T-helper 17 cell (primary cell): ENCODE measurements at regions not wholly inside any gene's neighbourhood (a gene's known extent, or its start where the extent isn't known, plus 50 kb on each side); places are given as distances from the start of the nearest gene placed in this dataset.

Experiments
- ATAC-seq: fragments of 150-1000 bp; cut with Tn5 transposase; 2 replicates; pipeline ENCODE4 v1.10.0; 2021; ENCODE audit warnings: mild to moderate bottlenecking, moderate library complexity
- DNase-seq, 3 donors: peaks; one replicate each; pipeline versions ENCODE4 v3.0.0 to v3.0.0-alpha.2; 2020 to 2021
- H3K9me3 ChIP-seq: one replicate; pipeline ENCODE4 v1.7.0; 2013; ENCODE audit warnings: low read length, mild to moderate bottlenecking; ENCODE audit not compliant: control insufficient read depth, poor library complexity, severe bottlenecking
- H3K27ac Mint-ChIP-seq: one replicate; pipeline ENCODE4 v1.8.0; 2022; ENCODE audit warnings: mild to moderate bottlenecking, moderate library complexity, mixed read lengths
- H3K27me3 Mint-ChIP-seq: one replicate; pipeline ENCODE4 v1.8.0; 2022; ENCODE audit warnings: mixed read lengths
- H3K36me3 Mint-ChIP-seq: one replicate; pipeline ENCODE4 v1.8.0; 2022; ENCODE audit warnings: low read depth, mixed read lengths
- H3K4me1 Mint-ChIP-seq: one replicate; pipeline ENCODE4 v1.8.0; 2022; ENCODE audit warnings: mild to moderate bottlenecking, mixed read lengths
- H3K4me3 Mint-ChIP-seq: one replicate; pipeline ENCODE4 v1.8.0; 2022; ENCODE audit warnings: mild to moderate bottlenecking, moderate library complexity, mixed read lengths

DNA sequence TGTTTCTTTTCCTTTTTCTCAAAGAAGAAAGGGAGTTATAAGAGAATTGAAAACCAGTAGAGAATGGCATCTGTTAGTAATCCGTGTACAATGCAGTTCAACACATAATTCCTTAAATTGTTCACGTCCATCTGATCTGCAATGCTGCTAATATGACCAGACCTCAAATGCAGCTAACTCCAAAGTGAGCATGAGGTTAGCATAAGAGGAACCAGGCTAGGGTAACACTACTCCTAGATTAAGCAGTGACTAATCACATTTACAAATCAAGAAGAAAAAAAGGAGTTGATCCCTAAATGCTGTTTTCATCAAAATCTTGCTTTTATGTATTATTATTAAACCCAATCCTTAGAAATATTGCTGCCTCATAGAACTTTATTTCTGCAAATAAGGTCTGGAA, 432.7 kb upstream of the ARID1B start:
- Mint-ChIP-seq H3K4me1 (peaks cover 2% of the 10 kb centered on the region), H3K27ac (no peak overlapping the region), H3K36me3 (peaks cover 2% of the 10 kb centered on the region), H3K4me3 (no peak overlapping the region), H3K27me3 (no peaks in the 10 kb centered on the region)
- DNase-seq (no peak), ATAC-seq (no peak)
- H3K9me3 ChIP-seq = no peaks in the 10 kb centered on the region

DNA sequence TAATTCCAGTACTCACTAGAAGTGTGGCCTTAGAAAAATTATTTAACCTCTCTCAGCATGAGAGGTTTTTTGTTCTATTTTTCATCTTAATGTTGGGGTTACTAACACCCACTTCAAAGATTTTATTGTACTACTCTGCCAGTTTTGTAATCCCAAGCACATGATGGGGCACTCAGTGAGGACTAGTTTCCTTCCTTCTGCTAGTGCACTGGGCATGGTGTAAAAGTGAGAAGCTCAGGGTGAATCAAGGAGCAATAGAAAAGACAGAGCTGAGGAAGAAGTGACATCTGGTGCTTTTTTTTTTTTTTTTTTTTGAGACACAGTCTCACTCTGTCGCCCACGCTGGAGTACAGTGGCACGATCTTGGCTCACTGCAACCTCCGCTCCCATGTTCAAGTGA, 439.4 kb upstream of the ARID1B start:
- no peak for ATAC-seq
- Mint-ChIP-seq H3K27me3 (no peaks in the 10 kb centered on the region), H3K4me3 (no peak overlapping the region), H3K27ac (no peak overlapping the region), H3K36me3 (peaks cover 2% of the 10 kb centered on the region), H3K4me1 (no peaks in the 10 kb centered on the region)
- H3K9me3 ChIP-seq = no peaks in the 10 kb centered on the region
- no peak for DNase-seq

DNA sequence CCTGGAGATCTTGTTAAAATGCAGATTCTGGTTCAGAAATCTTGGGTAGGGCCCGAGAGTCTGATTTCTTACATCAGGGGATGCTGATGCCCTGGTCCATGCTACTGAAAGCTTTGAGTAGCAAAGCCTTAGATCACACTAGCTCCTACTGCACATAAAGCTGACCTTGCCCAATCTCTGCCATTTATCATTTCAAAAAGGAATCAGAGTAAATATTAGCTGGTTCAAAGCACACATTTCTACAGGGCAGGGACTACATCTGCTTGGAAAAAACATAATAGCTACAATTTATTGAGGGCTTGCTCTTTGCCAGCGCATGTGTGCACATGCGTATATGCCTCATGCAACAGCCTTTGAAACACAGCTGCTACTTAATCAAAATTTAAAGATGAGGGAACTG, 440.4 kb upstream of the ARID1B start:
- Mint-ChIP-seq H3K4me3 (no peak overlapping the region), H3K27me3 (no peaks in the 10 kb centered on the region), H3K36me3 (peaks cover 1% of the 10 kb centered on the region), H3K27ac (no peak overlapping the region), H3K4me1 (no peaks in the 10 kb centered on the region)
- no peak for DNase-seq
- no peak for ATAC-seq
- H3K9me3 ChIP-seq = no peaks in the 10 kb centered on the region

DNA sequence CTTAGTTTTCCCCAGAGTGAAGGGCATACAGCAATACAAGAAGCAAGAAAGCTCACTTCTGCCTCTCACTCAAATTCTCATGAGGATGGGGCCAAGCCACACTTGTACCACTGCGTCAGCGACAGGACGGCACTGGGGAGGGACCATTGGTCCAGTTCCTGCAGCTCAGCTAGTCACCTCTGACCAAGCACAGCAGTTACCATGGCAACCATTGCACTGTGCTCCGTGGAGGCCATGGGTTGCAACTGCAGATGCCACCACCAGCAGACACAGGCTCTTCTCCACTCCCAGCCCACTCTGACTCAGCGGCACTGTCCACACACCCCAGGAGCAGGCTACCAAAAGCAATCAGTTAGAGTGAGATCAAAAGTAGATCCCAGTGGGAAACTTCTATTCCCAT, 441.1 kb upstream of the ARID1B start:
- no peaks in the 10 kb centered on the region for H3K4me1 Mint-ChIP-seq
- H3K36me3 Mint-ChIP-seq = peaks cover 2% of the 10 kb centered on the region
- H3K27ac Mint-ChIP-seq = no peak overlapping the region
- no peak overlapping the region for H3K4me3 Mint-ChIP-seq
- DNase-seq (no peak), ATAC-seq (no peak)
- H3K27me3 Mint-ChIP-seq = no peaks in the 10 kb centered on the region
- no peaks in the 10 kb centered on the region for H3K9me3 ChIP-seq

DNA sequence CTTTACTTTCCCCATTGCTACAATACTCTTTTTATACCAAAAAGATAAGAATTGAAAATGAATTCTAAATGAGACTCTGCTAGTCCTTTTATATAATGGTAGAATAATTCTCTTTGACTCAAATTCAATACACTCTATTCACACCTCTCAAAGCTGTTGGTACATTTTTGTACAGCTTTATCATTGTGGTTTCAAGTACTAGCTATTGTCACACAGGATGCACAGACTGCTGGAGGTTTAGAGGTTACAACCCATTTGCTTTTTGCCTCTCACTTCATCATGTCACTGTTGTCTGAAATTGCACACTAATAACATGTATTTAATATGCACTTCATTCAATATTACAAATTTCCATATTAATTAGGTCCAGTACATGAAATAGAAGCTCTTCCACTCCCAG, 442.2 kb upstream of the ARID1B start:
- ATAC-seq (no peak), DNase-seq (no peak)
- Mint-ChIP-seq H3K36me3 (peaks cover 2% of the 10 kb centered on the region), H3K4me1 (no peaks in the 10 kb centered on the region), H3K27ac (no peak overlapping the region), H3K27me3 (no peaks in the 10 kb centered on the region), H3K4me3 (no peak overlapping the region)
- no peaks in the 10 kb centered on the region for H3K9me3 ChIP-seq

DNA sequence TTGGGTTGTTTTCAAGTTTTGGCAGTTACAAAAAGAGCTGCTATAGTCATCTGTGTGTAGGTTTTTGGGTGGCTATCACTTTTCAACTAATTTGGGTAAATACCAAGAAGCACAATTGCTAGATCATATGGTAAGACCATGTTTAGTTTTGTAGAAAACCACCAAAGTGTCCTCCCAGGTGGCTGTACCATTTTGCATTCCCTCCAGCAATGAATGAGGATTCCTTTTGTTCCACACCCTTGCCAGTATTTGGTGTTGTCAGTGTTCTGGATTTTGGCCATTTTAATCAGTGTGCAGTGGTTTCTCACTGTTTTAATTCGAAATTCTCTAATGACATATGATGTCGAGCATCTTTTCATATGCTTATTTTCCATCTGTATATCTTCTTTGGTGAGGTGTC, 457.5 kb upstream of the ARID1B start:
- DNase-seq (no peak), ATAC-seq (no peak)
- no peaks in the 10 kb centered on the region for H3K9me3 ChIP-seq
- H3K4me1 Mint-ChIP-seq = no peaks in the 10 kb centered on the region
- no peaks in the 10 kb centered on the region for H3K27me3 Mint-ChIP-seq
- H3K4me3 Mint-ChIP-seq = no peak overlapping the region
- H3K36me3 Mint-ChIP-seq = no peaks in the 10 kb centered on the region
- H3K27ac Mint-ChIP-seq = no peak overlapping the region

DNA sequence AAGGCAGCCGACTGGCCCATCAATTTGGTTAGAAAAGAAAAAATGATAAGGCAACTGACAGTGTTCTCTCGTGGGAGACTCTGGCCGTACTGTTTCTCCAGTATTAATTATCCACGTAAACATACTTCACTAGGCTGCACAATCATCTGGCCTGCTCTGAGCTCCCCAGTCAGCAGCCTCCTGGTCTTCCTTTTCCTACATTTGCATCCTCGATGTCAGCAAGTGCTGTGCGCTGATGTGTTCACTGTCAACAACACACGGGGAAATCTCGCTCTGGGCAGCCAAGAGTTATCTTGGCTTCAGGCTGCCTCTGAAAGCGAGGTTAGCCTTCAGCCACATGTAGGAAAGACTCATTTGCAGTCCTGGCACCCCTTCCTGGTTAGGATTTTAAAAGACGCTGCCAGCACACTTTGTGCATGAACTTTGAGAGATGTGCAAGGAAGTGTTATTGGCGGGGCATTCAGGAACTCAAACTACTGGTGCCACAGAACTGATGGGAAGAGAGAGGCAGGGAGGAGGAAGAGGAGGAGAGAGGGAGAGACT, 460.5 kb upstream of the ARID1B start:
- ATAC-seq = no peak
- no peak for DNase-seq
- Mint-ChIP-seq H3K4me1 (no peaks in the 10 kb centered on the region), H3K27ac (no peak overlapping the region), H3K4me3 (no peak overlapping the region), H3K27me3 (no peaks in the 10 kb centered on the region), H3K36me3 (no peaks in the 10 kb centered on the region)
- no peaks in the 10 kb centered on the region for H3K9me3 ChIP-seq

DNA sequence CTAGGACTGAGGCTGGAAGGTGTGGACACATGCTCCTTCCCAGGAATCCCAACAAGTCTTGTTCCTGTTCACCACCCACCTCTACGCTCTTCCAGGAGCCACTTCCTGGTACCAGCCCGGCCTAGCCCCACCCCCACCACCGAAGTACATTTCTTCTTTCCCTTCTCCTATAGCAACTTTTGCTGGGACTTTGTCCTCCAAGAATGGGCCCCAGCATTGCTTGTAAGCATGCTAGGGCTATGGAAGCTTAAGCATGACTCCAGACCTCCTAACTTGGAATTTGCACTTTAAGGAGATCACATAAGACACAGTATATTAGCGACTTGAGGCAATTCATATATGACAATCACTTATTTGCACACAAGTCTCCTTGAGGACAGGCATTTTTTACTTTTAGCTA, 462.0 kb upstream of the ARID1B start:
- Mint-ChIP-seq H3K4me3 (no peak overlapping the region), H3K36me3 (no peaks in the 10 kb centered on the region), H3K27me3 (no peaks in the 10 kb centered on the region), H3K4me1 (no peaks in the 10 kb centered on the region), H3K27ac (no peak overlapping the region)
- no peak for DNase-seq
- no peaks in the 10 kb centered on the region for H3K9me3 ChIP-seq
- ATAC-seq = no peak

DNA sequence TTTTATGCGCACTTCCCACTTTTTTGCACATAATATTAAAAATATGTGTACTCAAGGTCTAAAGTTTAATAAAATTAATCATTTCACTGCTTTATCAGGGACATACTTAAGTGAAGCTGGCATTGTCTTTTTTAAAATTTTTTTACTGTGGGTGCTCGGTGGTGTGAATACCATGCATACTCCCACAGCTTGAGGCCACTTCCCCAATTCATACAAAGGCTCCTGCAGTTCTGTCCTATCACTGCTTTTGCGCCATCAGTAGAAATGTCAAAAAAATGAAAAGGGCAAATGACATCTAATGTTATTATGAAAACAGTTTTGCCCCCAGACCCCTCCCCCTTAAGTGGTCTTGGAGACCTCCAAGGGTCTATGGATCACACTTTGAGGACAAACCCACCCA, 464.1 kb upstream of the ARID1B start:
- Mint-ChIP-seq H3K27ac (no peak overlapping the region), H3K4me1 (no peaks in the 10 kb centered on the region), H3K4me3 (no peak overlapping the region), H3K36me3 (no peaks in the 10 kb centered on the region), H3K27me3 (no peaks in the 10 kb centered on the region)
- DNase-seq (no peak), ATAC-seq (no peak)
- no peaks in the 10 kb centered on the region for H3K9me3 ChIP-seq

DNA sequence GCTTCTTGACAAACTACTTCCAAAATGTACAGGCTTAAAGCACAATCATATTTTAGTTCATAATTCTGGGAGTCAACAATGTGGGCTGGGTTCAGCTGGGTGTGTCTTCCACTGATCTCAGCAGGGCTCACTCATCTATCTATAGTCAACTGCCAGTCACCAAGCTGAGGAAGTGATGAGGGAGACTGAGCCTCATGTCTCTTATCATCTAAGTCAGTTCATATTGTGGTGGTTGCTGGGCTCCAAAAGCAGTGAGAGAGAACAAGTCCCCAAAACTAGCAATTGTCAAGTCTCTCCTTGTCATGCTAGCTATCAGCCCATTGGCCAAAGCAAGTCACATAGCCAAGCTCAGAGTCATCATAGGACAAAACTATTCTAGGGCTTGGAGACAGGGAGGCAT, 465.9 kb upstream of the ARID1B start:
- Mint-ChIP-seq H3K36me3 (no peaks in the 10 kb centered on the region), H3K27ac (no peak overlapping the region), H3K4me3 (no peak overlapping the region), H3K4me1 (no peaks in the 10 kb centered on the region), H3K27me3 (no peaks in the 10 kb centered on the region)
- ATAC-seq (no peak), DNase-seq (no peak)
- no peaks in the 10 kb centered on the region for H3K9me3 ChIP-seq

DNA sequence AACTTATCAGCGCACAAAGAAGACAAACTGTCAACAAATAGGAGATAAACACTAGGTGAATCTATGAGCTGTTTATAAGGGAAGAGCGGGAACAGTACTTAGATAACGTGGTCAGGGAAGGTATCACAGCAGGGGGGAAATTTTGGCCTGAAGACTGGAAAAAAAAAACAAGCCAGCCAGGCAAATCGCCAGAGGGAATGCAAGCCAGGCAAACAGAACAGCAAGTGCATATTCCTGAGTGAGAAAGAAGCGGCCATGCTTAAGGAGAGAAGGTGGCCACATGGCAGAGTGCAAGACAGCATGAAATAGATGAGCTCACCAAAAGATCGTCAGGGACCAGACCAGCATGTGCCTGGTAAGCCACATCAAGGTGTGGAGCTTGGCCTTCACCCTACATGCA, 466.5 kb upstream of the ARID1B start:
- no peaks in the 10 kb centered on the region for H3K36me3 Mint-ChIP-seq
- DNase-seq (no peak), ATAC-seq (no peak)
- H3K4me3 Mint-ChIP-seq = no peak overlapping the region
- no peak overlapping the region for H3K27ac Mint-ChIP-seq
- no peaks in the 10 kb centered on the region for H3K9me3 ChIP-seq
- H3K27me3 Mint-ChIP-seq = no peaks in the 10 kb centered on the region
- no peaks in the 10 kb centered on the region for H3K4me1 Mint-ChIP-seq

DNA sequence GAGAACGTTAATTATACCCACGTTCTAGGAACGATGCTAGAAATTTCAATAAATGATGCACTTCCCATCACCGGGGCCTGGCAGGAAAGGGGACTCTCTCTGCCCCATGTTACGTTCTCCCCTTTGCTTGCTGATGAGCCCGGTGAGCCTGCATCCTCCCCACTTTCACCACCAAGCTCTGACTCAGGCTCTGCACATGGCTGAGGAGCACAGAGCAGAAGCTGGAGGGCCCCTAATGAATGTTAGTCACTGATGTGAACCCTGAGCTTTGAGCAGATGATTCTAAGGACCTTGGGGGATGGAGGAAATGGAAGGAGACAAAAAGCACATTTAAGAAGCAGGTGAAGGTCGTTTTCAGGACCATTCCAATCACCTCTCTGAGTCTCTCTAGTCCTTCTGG, 468.2 kb upstream of the ARID1B start:
- H3K4me1 Mint-ChIP-seq = no peaks in the 10 kb centered on the region
- no peak for DNase-seq
- no peaks in the 10 kb centered on the region for H3K9me3 ChIP-seq
- H3K36me3 Mint-ChIP-seq = no peaks in the 10 kb centered on the region
- no peak for ATAC-seq
- H3K27me3 Mint-ChIP-seq = no peaks in the 10 kb centered on the region
- no peak overlapping the region for H3K27ac Mint-ChIP-seq
- no peak overlapping the region for H3K4me3 Mint-ChIP-seq

DNA sequence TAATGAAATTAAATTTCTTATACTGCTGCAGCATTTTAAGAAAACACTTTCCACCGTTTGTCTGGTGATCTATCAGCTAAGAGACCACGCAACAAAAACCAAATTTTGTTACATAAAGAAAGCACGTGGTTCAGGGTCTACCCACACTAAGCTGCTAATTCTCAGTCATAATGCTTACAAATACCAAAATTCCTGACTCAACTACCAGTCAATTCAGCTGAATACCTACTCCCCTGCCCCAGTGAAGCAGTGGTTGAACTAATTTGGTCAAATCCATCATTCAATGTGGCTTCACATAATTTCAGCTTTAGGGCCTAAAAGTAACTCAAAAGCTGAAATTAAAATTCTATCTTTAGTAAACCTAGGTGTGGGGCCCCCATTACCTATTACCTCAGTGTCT, 468.6 kb upstream of the ARID1B start:
- H3K9me3 ChIP-seq = no peaks in the 10 kb centered on the region
- H3K4me1 Mint-ChIP-seq = no peaks in the 10 kb centered on the region
- H3K27ac Mint-ChIP-seq = no peak overlapping the region
- H3K27me3 Mint-ChIP-seq = no peaks in the 10 kb centered on the region
- no peaks in the 10 kb centered on the region for H3K36me3 Mint-ChIP-seq
- ATAC-seq (no peak), DNase-seq (no peak)
- no peak overlapping the region for H3K4me3 Mint-ChIP-seq

DNA sequence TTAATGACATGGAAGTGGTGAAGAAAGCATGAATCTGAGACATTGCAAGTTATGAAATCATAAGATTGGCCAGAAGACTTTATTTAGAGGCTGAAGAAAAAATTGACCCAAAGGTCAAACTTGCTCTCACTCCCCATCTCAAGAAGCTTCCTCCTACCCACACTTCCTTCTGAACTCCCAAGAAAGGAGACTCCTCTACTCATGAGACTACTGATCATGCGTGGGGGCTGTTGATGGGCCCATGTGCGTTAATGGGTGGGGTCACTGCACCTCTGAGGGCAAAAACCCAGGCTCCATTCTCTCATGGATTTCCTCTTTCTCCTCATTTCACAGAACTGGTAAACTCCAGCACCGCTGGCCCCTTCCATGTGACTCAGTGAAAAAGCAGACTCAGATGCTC, 470.6 kb upstream of the ARID1B start:
- H3K4me3 Mint-ChIP-seq = no peak overlapping the region
- DNase-seq (no peak), ATAC-seq (no peak)
- no peaks in the 10 kb centered on the region for H3K36me3 Mint-ChIP-seq
- no peaks in the 10 kb centered on the region for H3K9me3 ChIP-seq
- no peak overlapping the region for H3K27ac Mint-ChIP-seq
- no peaks in the 10 kb centered on the region for H3K27me3 Mint-ChIP-seq
- no peaks in the 10 kb centered on the region for H3K4me1 Mint-ChIP-seq

DNA sequence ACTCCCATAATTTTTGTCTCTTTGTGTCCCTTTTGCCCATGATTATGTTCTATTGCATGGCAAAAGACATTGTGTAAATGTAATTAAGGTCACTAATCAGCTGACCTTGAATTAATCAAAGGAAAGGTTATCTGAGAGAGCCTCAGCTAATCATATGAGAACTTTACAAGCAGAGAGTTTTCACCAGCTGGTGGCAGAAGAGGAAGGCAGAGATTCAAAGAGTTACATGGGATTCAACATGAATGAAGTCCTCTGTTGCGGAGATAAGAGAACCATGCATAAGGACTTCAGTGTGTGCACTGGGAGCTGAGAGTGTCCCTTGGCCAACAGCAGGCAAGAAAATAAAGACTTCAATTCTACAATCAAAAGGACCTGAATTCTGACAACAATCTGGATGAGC, 494.1 kb upstream of the ARID1B start:
- Mint-ChIP-seq H3K4me1 (peaks cover 5% of the 10 kb centered on the region), H3K27ac (no peak overlapping the region), H3K27me3 (no peaks in the 10 kb centered on the region), H3K36me3 (peaks cover 9% of the 10 kb centered on the region), H3K4me3 (no peak overlapping the region)
- H3K9me3 ChIP-seq = no peaks in the 10 kb centered on the region
- DNase-seq = no peak
- ATAC-seq = no peak
